A204.1 (cell line): ENCODE measurements at regions not wholly inside any gene's neighbourhood (a gene's known extent, or its start where the extent isn't known, plus 50 kb on each side); places are given as distances from the start of the nearest gene placed in this dataset.
"Not testable (repeated sequence)": the region's sequence is repeated elsewhere in the genome, so short reads cannot be mapped to it uniquely, and the experiment has no call there.

ENCODE experiments used
- FAIRE-seq: peaks from 2 replicates; lab custom pipeline; 2012; peaks lifted over from hg19 to GRCh38; lab: Jason Lieb, UNC

GRCh38 chr6:90709431-90709996, 122.6 kb upstream of the MAP3K7 start:
- FAIRE-seq = no peak

- no peak for FAIRE-seq
Observed at GRCh38 chr6:90708206-90708737, 121.4 kb upstream of the MAP3K7 start.

GRCh38 chr6:90707246-90707645, 120.4 kb upstream of the MAP3K7 start:
- FAIRE-seq = no peak

GRCh38 chr6:90703336-90703735, 116.5 kb upstream of the MAP3K7 start:
- FAIRE-seq = no peak

- FAIRE-seq = no peak
Observed at GRCh38 chr6:90701926-90702325, 115.1 kb upstream of the MAP3K7 start.

GRCh38 chr6:90701146-90701781, 114.4 kb upstream of the MAP3K7 start:
- FAIRE-seq = no peak

- no peak for FAIRE-seq
Observed at GRCh38 chr6:90695316-90695715, 108.4 kb upstream of the MAP3K7 start.

- FAIRE-seq = no peak
Observed at GRCh38 chr6:90694802-90695201, 107.9 kb upstream of the MAP3K7 start.

GRCh38 chr6:90691823-90692222, 105.0 kb upstream of the MAP3K7 start:
- no peak for FAIRE-seq

GRCh38 chr6:90689172-90689571, 102.3 kb upstream of the MAP3K7 start:
- no peak for FAIRE-seq

GRCh38 chr6:90687775-90688380, 101.0 kb upstream of the MAP3K7 start:
- FAIRE-seq = no peak

- no peak for FAIRE-seq
Observed at GRCh38 chr6:90681863-90682262, 95.0 kb upstream of the MAP3K7 start.

GRCh38 chr6:90678049-90678779, 91.3 kb upstream of the MAP3K7 start:
- FAIRE-seq = no peak

GRCh38 chr6:90677440-90677839, 90.6 kb upstream of the MAP3K7 start:
- no peak for FAIRE-seq

GRCh38 chr6:90676516-90677300, 89.8 kb upstream of the MAP3K7 start:
- FAIRE-seq = no peak

- FAIRE-seq = not testable (repeated sequence)
Observed at GRCh38 chr6:90675107-90675506, 88.2 kb upstream of the MAP3K7 start.

GRCh38 chr6:90674077-90674476, 87.2 kb upstream of the MAP3K7 start:
- not testable (repeated sequence) for FAIRE-seq

GRCh38 chr6:90669846-90670245, 83.0 kb upstream of the MAP3K7 start:
- no peak for FAIRE-seq

GRCh38 chr6:90669420-90669819, 82.5 kb upstream of the MAP3K7 start:
- FAIRE-seq = no peak

- no peak for FAIRE-seq
Observed at GRCh38 chr6:90668141-90668540, 81.3 kb upstream of the MAP3K7 start.

GRCh38 chr6:90663873-90664272, 77.0 kb upstream of the MAP3K7 start:
- no peak for FAIRE-seq

GRCh38 chr6:90663106-90663505, 76.2 kb upstream of the MAP3K7 start:
- no peak for FAIRE-seq
